Endothelial cell of umbilical vein (primary cell): ENCODE measurements at regions not wholly inside any gene's neighbourhood (a gene's known extent, or its start where the extent isn't known, plus 50 kb on each side); places are given as distances from the start of the nearest gene placed in this dataset.

ENCODE experiments used
- BruUV-seq: library from RNA; stranded (reverse); fragments of 400-500 nt; replicated peaks from 2 replicates; lab custom pipeline; 2021; lab: Mats Ljungman, UMichigan
- CTCF ChIA-PET: fragments of 300-600, 350-600 bp; sonication (Branson Sonifier 250); formaldehyde crosslinking; loops from one replicate; lab custom pipeline; 2021; ENCODE audit warnings: antibody characterized with exemption, inconsistent platforms; lab: Charles Lee
- POLR2A ChIA-PET: fragments of 300-600, 350-600 bp; sonication (Branson Sonifier 250); formaldehyde crosslinking; loops from one replicate; lab custom pipeline; 2021; ENCODE audit warnings: antibody characterized with exemption, inconsistent platforms; lab: Charles Lee
- DNase-seq: peaks from one replicate; pipeline ENCODE4 v3.0.0-alpha.2; 2011; ENCODE audit warnings: low read depth, low spot score
- FAIRE-seq: peaks from 2 replicates; lab custom pipeline; 2011; peaks lifted over from hg19 to GRCh38; lab: Jason Lieb, UNC
- H2AFZ ChIP-seq: 2 replicates; pipeline ENCODE4 v1.6.0; 2012; ENCODE audit warnings: low read depth, low read length, control low read depth, inconsistent platforms
- H3K27ac ChIP-seq: 2 replicates; pipeline ENCODE4 v1.5.1; 2011; ENCODE audit warnings: low read depth, mild to moderate bottlenecking, control low read depth, low read length, moderate library complexity; ENCODE audit not compliant: insufficient read depth
- H3K27me3 ChIP-seq, 2 experiments: 2 replicates each; pipeline versions ENCODE4 v1.6.0 to v1.6.1; 2011; ENCODE audit warnings: low read length in 2 of 2, mixed read lengths in 1 of 2; ENCODE audit not compliant: control insufficient read depth in 2 of 2, insufficient read depth in 2 of 2
- H3K36me3 ChIP-seq, 2 experiments: 2 replicates in 1 of 2; 3 replicates in 1 of 2; pipeline ENCODE4 v1.5.1; 2011; ENCODE audit warnings: low read length in 2 of 2, mild to moderate bottlenecking in 1 of 2, moderate library complexity in 1 of 2; ENCODE audit not compliant: control insufficient read depth in 2 of 2, insufficient read depth in 2 of 2; ENCODE audit errors: extremely low read depth in 1 of 2
- H3K4me1 ChIP-seq: 3 replicates; pipeline ENCODE4 v1.5.1; 2011; ENCODE audit warnings: mild to moderate bottlenecking, low read length; ENCODE audit not compliant: control insufficient read depth, insufficient read depth; ENCODE audit errors: extremely low read depth
- H3K4me2 ChIP-seq: 2 replicates; pipeline ENCODE4 v1.6.1; 2011; ENCODE audit warnings: low read length, control low read depth, mixed read lengths; ENCODE audit not compliant: insufficient read depth
- H3K4me3 ChIP-seq, 3 experiments: fragments of 200-600 bp in 1 of 3; sonication (generic), shearing (Covaris generic) in 1 of 3; replicated peaks in 1 of 3; 2 replicates each; pipeline ENCODE4 v1.5.1; 2011 to 2016; ENCODE audit warnings: control low read depth in 3 of 3, low read length in 3 of 3, mild to moderate bottlenecking in 2 of 3, inconsistent platforms in 1 of 3, low read depth in 1 of 3, moderate library complexity in 1 of 3; ENCODE audit not compliant: insufficient read depth in 1 of 3
- H3K79me2 ChIP-seq: 2 replicates; pipeline ENCODE4 v1.6.0; 2012; ENCODE audit warnings: low read length, inconsistent platforms; ENCODE audit not compliant: control insufficient read depth, insufficient read depth
- H3K9ac ChIP-seq: replicated peaks from 2 replicates; pipeline ENCODE3; 2011; ENCODE audit warnings: low read length, control low read depth; ENCODE audit not compliant: insufficient read depth; ENCODE audit errors: extremely low read depth
- H3K9me1 ChIP-seq: replicated peaks from 3 replicates; pipeline ENCODE4 v1.6.0; 2011; ENCODE audit warnings: mild to moderate bottlenecking, low read length; ENCODE audit not compliant: control insufficient read depth, insufficient read depth; ENCODE audit errors: extremely low read depth
- H3K9me3 ChIP-seq: replicated peaks from 2 replicates; pipeline ENCODE4 v1.5.1; 2012; ENCODE audit warnings: low read length, inconsistent platforms; ENCODE audit not compliant: control insufficient read depth, insufficient read depth
- H4K20me1 ChIP-seq: replicated peaks from 2 replicates; pipeline ENCODE3; 2011; ENCODE audit warnings: mild to moderate bottlenecking, low read length; ENCODE audit not compliant: control insufficient read depth, insufficient read depth; ENCODE audit errors: extremely low read depth
- CTCF ChIP-seq, 2 donors: IDR thresholded peaks; 1 replicate in 1 of 2; 2 replicates in 1 of 2; pipeline ENCODE4 v1.5.1; 2011; ENCODE audit warnings: low read length in 2 of 2, mild to moderate bottlenecking in 2 of 2, moderate library complexity in 2 of 2, control low read depth in 1 of 2, inconsistent platforms in 1 of 2, low read depth in 1 of 2; ENCODE audit not compliant: insufficient read depth in 1 of 2; ENCODE audit errors: extremely low read depth in 1 of 2
- FOS ChIP-seq: IDR thresholded peaks from 2 replicates; pipeline ENCODE4 v1.6.1; 2011; ENCODE audit warnings: mild to moderate bottlenecking, low read length, moderate library complexity, borderline replicate concordance; ENCODE audit not compliant: insufficient read depth
- GATA2 ChIP-seq: IDR thresholded peaks from 2 replicates; pipeline ENCODE4 v1.7.0; 2011; ENCODE audit warnings: low read depth, mild to moderate bottlenecking, moderate library complexity, mixed read lengths, low read length; ENCODE audit not compliant: insufficient read length, insufficient read depth
- JUN ChIP-seq: IDR thresholded peaks from 2 replicates; pipeline ENCODE4 v1.6.1; 2011; ENCODE audit warnings: borderline replicate concordance, low read depth; ENCODE audit not compliant: insufficient read length, insufficient read depth
- MAX ChIP-seq: IDR thresholded peaks from 2 replicates; pipeline ENCODE4 v1.6.1; 2011; ENCODE audit not compliant: insufficient read depth, insufficient read length
- MYC ChIP-seq: IDR thresholded peaks from one replicate; pipeline ENCODE4 v1.6.1; 2011; ENCODE audit warnings: mild to moderate bottlenecking, low read depth, low read length
- POLR2AphosphoS5 ChIP-seq: IDR thresholded peaks from 2 replicates; pipeline ENCODE4 v1.6.1; 2012; ENCODE audit warnings: low read depth, mild to moderate bottlenecking, control low read depth, low read length, moderate library complexity; ENCODE audit not compliant: insufficient read depth
- dilution Hi-C: fragments of 300-500 bp; cut with MboI; formaldehyde crosslinking; loops from one replicate; pipeline ENCODE4 v1.15.0; 2019; ENCODE audit warnings: low sequenced_read_pairs; ENCODE audit not compliant: extremely low pct_ligation_motif_present
- intact Hi-C: fragments of 100-400 bp; cut with micrococcal nuclease; formaldehyde crosslinking; loops from one replicate; pipeline ENCODE4 v1.10.0; 2022

DNA sequence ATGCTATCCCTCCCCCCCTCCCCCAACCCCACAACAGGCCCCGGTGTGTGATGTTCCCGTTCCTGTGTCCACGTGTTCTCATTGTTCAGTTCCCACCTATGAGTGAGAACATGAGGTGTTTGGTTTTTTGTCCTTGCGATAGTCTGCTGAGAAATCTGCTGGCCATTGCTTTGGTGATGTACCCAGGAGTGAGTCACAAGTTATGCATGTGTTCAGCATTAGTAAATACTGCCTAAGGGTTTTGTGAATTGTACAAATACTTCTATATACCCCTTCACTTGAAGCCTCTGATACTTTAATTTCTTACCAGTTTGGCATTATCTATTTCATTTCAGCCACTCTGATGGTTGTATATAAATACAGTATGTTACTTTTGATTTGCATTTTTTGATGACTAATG, 711.3 kb upstream of the GJE1 start:
- Histone ChIP-seq H3K9me1 (no peaks in the 10 kb centered on the region), H3K27ac (no peak overlapping the region), H3K79me2 (no peaks in the 10 kb centered on the region), H3K9me3 (no peaks in the 10 kb centered on the region), H2AFZ (no peak overlapping the region), H4K20me1 (no peaks in the 10 kb centered on the region), H3K4me2 (no peak overlapping the region), H3K4me3 (no peak overlapping the region), H3K27me3 (no peaks in the 10 kb centered on the region), H3K4me1 (no peaks in the 10 kb centered on the region), H3K36me3 (no peaks in the 10 kb centered on the region), H3K9ac (no peak overlapping the region)
- intact Hi-C loops: no loop called here
- no peak for TF ChIP-seq CTCF (IDR thresholded peaks at IDR 0.05; ENCODE audit: extremely low read depth in 1 of 2, insufficient read depth in 1 of 2, low read depth in 1 of 2, low read length in 2 of 2)
- no peak for TF ChIP-seq GATA2
- TF ChIP-seq MYC: no peak
- peak; percentile 16 for TF ChIP-seq FOS
- no peak for TF ChIP-seq MAX
- TF ChIP-seq POLR2AphosphoS5: no peak
- no peak for TF ChIP-seq JUN
- ChIA-PET POLR2A (no interaction called here), CTCF (no interaction called here)
- dilution Hi-C loops: no loop called here
- no peak for FAIRE-seq
- no TSS peak for BruUV-seq
- peak; percentile 14 for DNase-seq
